Ishikawa (cell line): ENCODE measurements at regions not wholly inside any gene's neighbourhood (a gene's known extent, or its start where the extent isn't known, plus 50 kb on each side); places are given as distances from the start of the nearest gene placed in this dataset.

Experiments
- CEBPB ChIP-seq: IDR thresholded peaks from 2 replicates; pipeline ENCODE4 v1.6.1; 2012
- CREB1 ChIP-seq: IDR thresholded peaks from 2 replicates; pipeline ENCODE4 v1.6.1; 2012; ENCODE audit warnings: low read depth
- EGR1 ChIP-seq: IDR thresholded peaks from 2 replicates; pipeline ENCODE4 v1.6.1; 2012
- EP300 ChIP-seq: IDR thresholded peaks from 2 replicates; pipeline ENCODE4 v1.6.1; 2012; ENCODE audit warnings: borderline replicate concordance
- FOXM1 ChIP-seq: IDR thresholded peaks from 2 replicates; pipeline ENCODE4 v1.6.1; 2012; ENCODE audit warnings: low read depth, borderline replicate concordance
- MAX ChIP-seq: IDR thresholded peaks from 2 replicates; pipeline ENCODE4 v1.6.1; 2012
- NFIC ChIP-seq: IDR thresholded peaks from 2 replicates; pipeline ENCODE4 v1.6.1; 2012
- RAD21 ChIP-seq: IDR thresholded peaks from 2 replicates; pipeline ENCODE4 v1.6.1; 2012; ENCODE audit warnings: low read depth
- REST ChIP-seq: IDR thresholded peaks from 2 replicates; pipeline ENCODE4 v1.6.1; 2012; ENCODE audit warnings: low read depth, mild to moderate bottlenecking
- TAF1 ChIP-seq: IDR thresholded peaks from 2 replicates; pipeline ENCODE4 v1.6.1; 2012; ENCODE audit warnings: low read depth, mild to moderate bottlenecking
- TCF12 ChIP-seq: IDR thresholded peaks from 2 replicates; pipeline ENCODE4 v1.6.1; 2012; ENCODE audit warnings: low read depth
- TEAD4 ChIP-seq: IDR thresholded peaks from 2 replicates; pipeline ENCODE4 v1.6.1; 2012
- USF1 ChIP-seq: IDR thresholded peaks from 2 replicates; pipeline ENCODE4 v1.6.1; 2012
- YY1 ChIP-seq: IDR thresholded peaks from 2 replicates; pipeline ENCODE4 v1.6.1; 2012; ENCODE audit warnings: low read depth
- ZBTB7A ChIP-seq: IDR thresholded peaks from 2 replicates; pipeline ENCODE4 v1.6.1; 2012; ENCODE audit warnings: low read depth

GRCh38 chr22:33110562-33111163, 52.5 kb upstream of the SYN3 start:
- TF ChIP-seq CEBPB (no peak), ZBTB7A (no peak), RAD21 (no peak), EGR1 (no peak), NFIC (no peak), REST (no peak), TAF1 (no peak), FOXM1 (no peak), TCF12 (no peak), CREB1 (no peak), YY1 (no peak), TEAD4 (no peak), USF1 (no peak), EP300 (no peak)

GRCh38 chr22:33109514-33110430, 51.6 kb upstream of the SYN3 start:
- no peak for TF ChIP-seq TCF12
- TF ChIP-seq CEBPB: no peak
- TF ChIP-seq RAD21: no peak
- TF ChIP-seq EP300: no peak
- TF ChIP-seq YY1: no peak
- TF ChIP-seq FOXM1: no peak
- TF ChIP-seq EGR1: no peak

GRCh38 chr22:33108037-33108436, 49.9 kb upstream of the SYN3 start:
- TF ChIP-seq EGR1 (no peak), TAF1 (no peak), YY1 (no peak), TEAD4 (no peak), MAX (no peak), USF1 (no peak), FOXM1 (no peak), NFIC (no peak), REST (no peak)
